HCT116 (cell line): ENCODE measurements at regions not wholly inside any gene's neighbourhood (a gene's known extent, or its start where the extent isn't known, plus 50 kb on each side); places are given as distances from the start of the nearest gene placed in this dataset.

Source experiments
- ATAC-seq: fragments of 200-7000 bp; cut with Tn5 transposase; 2 replicates; pipeline ENCODE4 v1.9.1; 2020; ENCODE audit warnings: mild to moderate bottlenecking, moderate library complexity
- BruUV-seq: library from RNA; stranded (reverse); fragments of 400-500 nt; replicated peaks from 2 replicates; lab custom pipeline; 2021; lab: Mats Ljungman, UMichigan
- CTCF ChIA-PET: fragments of 300-600 bp; sonication (Branson Sonifier 250); formaldehyde crosslinking; loops from one replicate; lab custom pipeline; 2021; ENCODE audit warnings: antibody characterized with exemption; lab: Charles Lee
- POLR2A ChIA-PET: fragments of 300-600, 350-600 bp; sonication (Branson Sonifier 250); formaldehyde crosslinking; loops from one replicate; lab custom pipeline; 2021; ENCODE audit warnings: antibody characterized with exemption; lab: Charles Lee
- RAD21 ChIA-PET, 2 experiments: fragments of 300-600 bp; sonication (Branson Sonifier 250); formaldehyde crosslinking; loops; one replicate each; lab custom pipeline; 2023; ENCODE audit warnings: low total read pairs in 2 of 2; ENCODE audit not compliant: uncharacterized antibody in 2 of 2, unreplicated experiment in 2 of 2, low non-redundant PET in 1 of 2; lab: Charles Lee
- DNase-seq: peaks from one replicate; pipeline ENCODE4 v3.0.0-alpha.2; 2010; ENCODE audit warnings: low read depth, low spot score
- H2AFZ ChIP-seq: fragments of 200-600 bp; shearing (Covaris generic), sonication (generic); 2 replicates; pipeline ENCODE4 v1.6.1; 2017; ENCODE audit warnings: low read depth, mixed run types, mixed read lengths, antibody characterized with exemption, low read length; ENCODE audit not compliant: poor library complexity, severe bottlenecking
- H3K27ac ChIP-seq: 2 replicates; pipeline ENCODE4 v1.5.1; 2012; ENCODE audit warnings: low read depth, low read length
- H3K27me3 ChIP-seq: fragments of 200-600 bp; sonication (generic); 2 replicates; pipeline ENCODE4 v1.6.1; 2016; ENCODE audit warnings: mixed run types, low read length, mixed read lengths; ENCODE audit not compliant: insufficient read depth
- H3K36me3 ChIP-seq, 2 experiments: fragments of 200-500 bp in 1 of 2; fragments of 200-600 bp in 1 of 2; sonication (Bioruptor generic) in 1 of 2; sonication (generic) in 1 of 2; 2 replicates each; pipeline versions ENCODE4 v1.5.1 to v1.6.1; 2014 to 2016; ENCODE audit warnings: low read length in 2 of 2, inconsistent platforms in 1 of 2, mixed read lengths in 1 of 2, mixed run types in 1 of 2; ENCODE audit not compliant: insufficient read depth in 2 of 2, control insufficient read depth in 1 of 2
- H3K4me1 ChIP-seq, 2 experiments: fragments of 200-600 bp in 1 of 2; sonication (generic) in 1 of 2; 2 replicates each; pipeline versions ENCODE4 v1.5.1 to v1.6.1; 2012 to 2017; ENCODE audit warnings: low read length in 2 of 2, inconsistent platforms in 1 of 2, mild to moderate bottlenecking in 1 of 2, mixed read lengths in 1 of 2, mixed run types in 1 of 2, moderate library complexity in 1 of 2; ENCODE audit not compliant: insufficient read depth in 2 of 2, control insufficient read depth in 1 of 2
- H3K4me2 ChIP-seq: fragments of 200-600 bp; sonication (generic); 2 replicates; pipeline ENCODE4 v1.6.1; 2017; ENCODE audit warnings: mixed run types, low read length, mixed read lengths
- H3K4me3 ChIP-seq, 2 experiments: fragments of 200-600 bp in 1 of 2; sonication (generic) in 1 of 2; replicated peaks in 1 of 2; 2 replicates each; pipeline ENCODE4 v1.5.1; 2011 to 2016; ENCODE audit warnings: low read length in 2 of 2, control low read depth in 1 of 2, low read depth in 1 of 2, mild to moderate bottlenecking in 1 of 2, mixed read lengths in 1 of 2, mixed run types in 1 of 2
- H3K79me2 ChIP-seq: fragments of 200-600 bp; sonication (generic); 2 replicates; pipeline ENCODE4 v1.6.1; 2017; ENCODE audit warnings: mild to moderate bottlenecking, mixed run types, low read length, moderate library complexity, mixed read lengths; ENCODE audit not compliant: insufficient read depth
- H3K9ac ChIP-seq: fragments of 200-600 bp; sonication (generic); 2 replicates; pipeline ENCODE4 v1.6.1; 2016; ENCODE audit warnings: low read length, mixed read lengths
- H3K9me2 ChIP-seq: fragments of 200-600 bp; sonication (generic), shearing (Covaris generic); 2 replicates; pipeline ENCODE4 v1.6.1; 2017; ENCODE audit warnings: mixed run types, mild to moderate bottlenecking, moderate library complexity; ENCODE audit not compliant: insufficient read depth
- H3K9me3 ChIP-seq, 2 experiments: fragments of 200-500 bp in 1 of 2; fragments of 200-600 bp in 1 of 2; sonication (Bioruptor generic) in 1 of 2; sonication (generic) in 1 of 2; 2 replicates each; pipeline ENCODE4 v1.6.1; 2014 to 2017; ENCODE audit warnings: low read length in 2 of 2, mixed read lengths in 2 of 2, inconsistent platforms in 1 of 2, low read depth in 1 of 2, mild to moderate bottlenecking in 1 of 2, mixed run types in 1 of 2, moderate library complexity in 1 of 2; ENCODE audit not compliant: control insufficient read depth in 1 of 2, insufficient read depth in 1 of 2
- H4K20me1 ChIP-seq: fragments of 200-600 bp; sonication (generic), shearing (Covaris generic); 2 replicates; pipeline ENCODE4 v1.6.1; 2017; ENCODE audit warnings: mixed run types, mild to moderate bottlenecking, moderate library complexity; ENCODE audit not compliant: insufficient read depth
- CBX3 ChIP-seq: IDR thresholded peaks from 2 replicates; pipeline ENCODE4 v1.6.1; 2012; ENCODE audit warnings: low read depth
- CEBPB ChIP-seq: IDR thresholded peaks from 2 replicates; pipeline ENCODE4 v1.6.1; 2012; ENCODE audit warnings: low read depth
- EGR1 ChIP-seq: IDR thresholded peaks from 2 replicates; pipeline ENCODE4 v1.6.1; 2012; ENCODE audit warnings: low read depth
- ELF1 ChIP-seq: IDR thresholded peaks from 2 replicates; pipeline ENCODE4 v1.6.1; 2012; ENCODE audit warnings: low read depth, borderline replicate concordance
- EZH2phosphoT487 ChIP-seq: fragments of 200-600 bp; IDR thresholded peaks from 2 replicates; pipeline ENCODE4 v1.6.1; 2018; ENCODE audit warnings: antibody characterized with exemption, borderline replicate concordance
- FOSL1 ChIP-seq: IDR thresholded peaks from 2 replicates; pipeline ENCODE4 v1.6.1; 2012; ENCODE audit warnings: low read depth
- JUND ChIP-seq: IDR thresholded peaks from 2 replicates; pipeline ENCODE4 v1.6.1; 2012
- MAX ChIP-seq: IDR thresholded peaks from 2 replicates; pipeline ENCODE4 v1.6.1; 2012
- POLR2A ChIP-seq: IDR thresholded peaks from 2 replicates; pipeline ENCODE4 v1.7.0; 2011; ENCODE audit warnings: borderline replicate concordance; ENCODE audit not compliant: insufficient read depth, insufficient read length; ENCODE audit errors: extremely low read depth
- POLR2AphosphoS5 ChIP-seq: IDR thresholded peaks from 2 replicates; pipeline ENCODE4 v1.6.1; 2011; ENCODE audit warnings: mild to moderate bottlenecking, low read depth, low read length, moderate library complexity
- SIN3A ChIP-seq: IDR thresholded peaks from 2 replicates; pipeline ENCODE4 v1.6.1; 2012; ENCODE audit warnings: low read depth
- SP1 ChIP-seq: IDR thresholded peaks from 2 replicates; pipeline ENCODE4 v1.6.1; 2012; ENCODE audit warnings: low read depth
- SRF ChIP-seq: IDR thresholded peaks from 2 replicates; pipeline ENCODE4 v1.6.1; 2012; ENCODE audit warnings: low read depth
- TCF7L2 ChIP-seq: IDR thresholded peaks from 2 replicates; pipeline ENCODE4 v1.7.0; 2011; ENCODE audit warnings: borderline replicate concordance, inconsistent platforms; ENCODE audit not compliant: insufficient read depth, insufficient read length; ENCODE audit errors: extremely low read depth
- YY1 ChIP-seq: IDR thresholded peaks from 2 replicates; pipeline ENCODE4 v1.6.1; 2011; ENCODE audit warnings: low read length, low read depth, moderate library complexity, mild to moderate bottlenecking; ENCODE audit not compliant: insufficient replicate concordance; ENCODE audit errors: extremely low read depth
- ZBTB33 ChIP-seq: IDR thresholded peaks from 2 replicates; pipeline ENCODE4 v1.6.1; 2011; ENCODE audit warnings: mild to moderate bottlenecking, low read length, moderate library complexity; ENCODE audit not compliant: insufficient replicate concordance; ENCODE audit errors: extremely low read depth
- ZNF274 ChIP-seq: fragments of 200-500 bp; sonication (Bioruptor generic); IDR thresholded peaks from 2 replicates; pipeline ENCODE4 v1.6.1; 2014; ENCODE audit warnings: mild to moderate bottlenecking, low read depth, low read length, inconsistent platforms
- intact Hi-C: fragments of 100-400 bp; cut with micrococcal nuclease; formaldehyde crosslinking; loops from 2 replicates; pipeline ENCODE4 v1.10.0; 2022
- TF ChIP-seq, protein P1 (sequence below): IDR thresholded peaks from 2 replicates; pipeline ENCODE4 v1.6.1; 2012; ENCODE audit warnings: low read depth
- TF ChIP-seq, protein P2 (sequence below): IDR thresholded peaks from 2 replicates; pipeline ENCODE4 v1.6.1; 2012

DNA sequence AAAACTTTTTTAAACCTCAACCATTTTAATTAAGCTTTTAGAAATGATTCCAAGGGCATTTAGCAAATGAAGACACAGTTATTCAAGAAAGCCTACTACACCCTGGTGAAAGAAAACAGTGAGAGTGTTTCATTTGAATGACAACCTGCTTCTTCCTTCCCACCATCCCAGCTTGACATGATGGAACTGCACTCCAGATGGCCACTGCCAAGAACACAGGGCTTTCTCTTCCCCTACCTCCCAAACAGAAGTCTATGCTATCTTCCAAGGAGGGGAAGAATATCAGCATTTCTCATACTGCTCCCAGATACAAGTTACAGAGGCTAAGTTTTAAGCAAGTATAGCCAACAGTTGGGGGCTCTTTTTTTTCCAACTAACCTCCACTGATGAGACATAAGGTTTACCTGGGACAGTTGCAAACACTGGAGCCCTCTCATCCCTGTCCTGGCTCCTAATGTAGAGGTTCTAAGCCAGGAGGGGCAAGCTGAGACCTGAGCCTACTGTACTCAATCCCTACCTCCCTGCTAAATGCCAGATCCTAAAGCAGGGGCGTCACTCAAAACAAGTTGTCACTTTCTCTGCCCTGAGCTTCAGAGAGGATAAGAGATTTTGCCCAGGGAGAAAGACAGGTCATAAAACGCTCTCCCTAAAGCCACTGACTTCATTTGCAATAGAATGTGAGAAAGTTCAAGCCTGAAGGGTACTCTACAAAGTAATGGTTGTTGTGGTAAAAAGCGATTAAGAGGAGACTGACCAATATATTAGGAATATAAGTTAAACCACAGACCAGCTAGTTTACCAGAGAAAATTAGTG, 88.5 kb upstream of the SLC27A6 start:
- DNase-seq (no peak), ATAC-seq (no peak)
- CTCF ChIA-PET, result no interaction called here
- Histone ChIP-seq H2AFZ (no peak overlapping the region), H3K4me2 (no peak overlapping the region), H3K9ac (no peak overlapping the region), H4K20me1 (no peaks in the 10 kb centered on the region), H3K4me1 (no peaks in the 10 kb centered on the region), H3K9me2 (peaks cover 3% of the 10 kb centered on the region; the same call in 1 of the 2 replicates), H3K27ac (no peak overlapping the region), H3K79me2 (no peaks in the 10 kb centered on the region), H3K36me3 (no peaks in the 10 kb centered on the region), H3K27me3 (no peaks in the 10 kb centered on the region), H3K9me3 (no peaks in the 10 kb centered on the region), H3K4me3 (no peak overlapping the region)
- TF ChIP-seq SP1 (no peak), JUND (no peak), CEBPB (no peak), POLR2A (no peak), ELF1 (no peak), ZNF274 (no peak), POLR2AphosphoS5 (no peak), ZBTB33 (no peak), SIN3A (no peak), CBX3 (no peak), SRF (no peak), YY1 (no peak), EGR1 (no peak), TCF7L2 (no peak), MAX (no peak), FOSL1 (no peak), EZH2phosphoT487 (no peak)
- TF ChIP-seq, protein P1, sequence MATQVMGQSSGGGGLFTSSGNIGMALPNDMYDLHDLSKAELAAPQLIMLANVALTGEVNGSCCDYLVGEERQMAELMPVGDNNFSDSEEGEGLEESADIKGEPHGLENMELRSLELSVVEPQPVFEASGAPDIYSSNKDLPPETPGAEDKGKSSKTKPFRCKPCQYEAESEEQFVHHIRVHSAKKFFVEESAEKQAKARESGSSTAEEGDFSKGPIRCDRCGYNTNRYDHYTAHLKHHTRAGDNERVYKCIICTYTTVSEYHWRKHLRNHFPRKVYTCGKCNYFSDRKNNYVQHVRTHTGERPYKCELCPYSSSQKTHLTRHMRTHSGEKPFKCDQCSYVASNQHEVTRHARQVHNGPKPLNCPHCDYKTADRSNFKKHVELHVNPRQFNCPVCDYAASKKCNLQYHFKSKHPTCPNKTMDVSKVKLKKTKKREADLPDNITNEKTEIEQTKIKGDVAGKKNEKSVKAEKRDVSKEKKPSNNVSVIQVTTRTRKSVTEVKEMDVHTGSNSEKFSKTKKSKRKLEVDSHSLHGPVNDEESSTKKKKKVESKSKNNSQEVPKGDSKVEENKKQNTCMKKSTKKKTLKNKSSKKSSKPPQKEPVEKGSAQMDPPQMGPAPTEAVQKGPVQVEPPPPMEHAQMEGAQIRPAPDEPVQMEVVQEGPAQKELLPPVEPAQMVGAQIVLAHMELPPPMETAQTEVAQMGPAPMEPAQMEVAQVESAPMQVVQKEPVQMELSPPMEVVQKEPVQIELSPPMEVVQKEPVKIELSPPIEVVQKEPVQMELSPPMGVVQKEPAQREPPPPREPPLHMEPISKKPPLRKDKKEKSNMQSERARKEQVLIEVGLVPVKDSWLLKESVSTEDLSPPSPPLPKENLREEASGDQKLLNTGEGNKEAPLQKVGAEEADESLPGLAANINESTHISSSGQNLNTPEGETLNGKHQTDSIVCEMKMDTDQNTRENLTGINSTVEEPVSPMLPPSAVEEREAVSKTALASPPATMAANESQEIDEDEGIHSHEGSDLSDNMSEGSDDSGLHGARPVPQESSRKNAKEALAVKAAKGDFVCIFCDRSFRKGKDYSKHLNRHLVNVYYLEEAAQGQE, result no peak
- TF ChIP-seq, protein P2, sequence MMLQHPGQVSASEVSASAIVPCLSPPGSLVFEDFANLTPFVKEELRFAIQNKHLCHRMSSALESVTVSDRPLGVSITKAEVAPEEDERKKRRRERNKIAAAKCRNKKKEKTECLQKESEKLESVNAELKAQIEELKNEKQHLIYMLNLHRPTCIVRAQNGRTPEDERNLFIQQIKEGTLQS, result no peak
- RAD21 ChIA-PET, result no interaction called here
- intact Hi-C loops, result no loop called here
- POLR2A ChIA-PET, result no interaction called here
- BruUV-seq, result no TSS peak
